Right renal cortex interstitium (tissue), 3 donors: ENCODE measurements at regions not wholly inside any gene's neighbourhood (a gene's known extent, or its start where the extent isn't known, plus 50 kb on each side); places are given as distances from the start of the nearest gene placed in this dataset.
"Not testable (repeated sequence)": the region's sequence is repeated elsewhere in the genome, so short reads cannot be mapped to it uniquely, and the experiment has no call there.

ENCODE experiments used
- DNase-seq, 3 donors: peaks; one replicate each; pipeline ENCODE4 v3.0.0-alpha.2; 2013; ENCODE audit warnings: low read depth in 3 of 3, low spot score in 2 of 3

- no peak for DNase-seq
These were observed 157.0 kb upstream of the DEPDC1 start for GRCh38 chr1:68653882-68654281.

GRCh38 chr1:68673771-68674170 lies 176.9 kb upstream of the DEPDC1 start:
- DNase-seq, result no peak

GRCh38 chr1:68675336-68675735 lies 178.5 kb upstream of the DEPDC1 start:
- no peak for DNase-seq

GRCh38 chr1:68677684-68678351 lies 180.9 kb upstream of the DEPDC1 start:
- no peak for DNase-seq

- no peak for DNase-seq
These were observed 199.3 kb upstream of the DEPDC1 start for GRCh38 chr1:68696221-68696620.

- DNase-seq, result no peak
These were observed 207.1 kb upstream of the DEPDC1 start for GRCh38 chr1:68703921-68704354.

GRCh38 chr1:68704800-68705443 lies 208.0 kb upstream of the DEPDC1 start:
- DNase-seq, result no peak

GRCh38 chr1:68705466-68705865 lies 208.6 kb upstream of the DEPDC1 start:
- DNase-seq, result no peak

- no peak for DNase-seq
These were observed 209.9 kb upstream of the DEPDC1 start for GRCh38 chr1:68706639-68707317.

- DNase-seq, result no peak
These were observed 220.4 kb upstream of the DEPDC1 start for GRCh38 chr1:68717330-68717729.

GRCh38 chr1:68720476-68720875 lies 223.6 kb upstream of the DEPDC1 start:
- no peak for DNase-seq

- no peak for DNase-seq
These were observed 226.9 kb upstream of the DEPDC1 start for GRCh38 chr1:68723791-68724190.

- peak in 1 of 3 donors; percentile 1 for DNase-seq
These were observed 228.3 kb upstream of the DEPDC1 start for GRCh38 chr1:68725001-68725752.

- not testable (repeated sequence) for DNase-seq
These were observed 242.6 kb upstream of the DEPDC1 start for GRCh38 chr1:68739486-68739885.

GRCh38 chr1:68745011-68745410 lies 248.1 kb upstream of the DEPDC1 start:
- DNase-seq, result no peak

GRCh38 chr1:68745451-68745850 lies 248.6 kb upstream of the DEPDC1 start:
- no peak for DNase-seq

- DNase-seq, result no peak
These were observed 249.5 kb upstream of the DEPDC1 start for GRCh38 chr1:68746378-68746777.

- DNase-seq, result no peak
These were observed 254.8 kb upstream of the DEPDC1 start for GRCh38 chr1:68751723-68752122.

GRCh38 chr1:68758666-68759209 lies 261.9 kb upstream of the DEPDC1 start:
- DNase-seq, result no peak

GRCh38 chr1:68767941-68768340 lies 271.1 kb upstream of the DEPDC1 start:
- no peak for DNase-seq

- DNase-seq, result no peak
These were observed 273.9 kb upstream of the DEPDC1 start for GRCh38 chr1:68770817-68771216.
